Right renal pelvis (tissue), 4 donors: ENCODE measurements at regions not wholly inside any gene's neighbourhood (a gene's known extent, or its start where the extent isn't known, plus 50 kb on each side); places are given as distances from the start of the nearest gene placed in this dataset.

Experiments used
- DNase-seq, 4 donors: peaks; one replicate each; pipeline ENCODE4 v3.0.0-alpha.2; 2013; ENCODE audit warnings: low read depth in 4 of 4, low spot score in 3 of 4, missing footprints in 1 of 4

DNA sequence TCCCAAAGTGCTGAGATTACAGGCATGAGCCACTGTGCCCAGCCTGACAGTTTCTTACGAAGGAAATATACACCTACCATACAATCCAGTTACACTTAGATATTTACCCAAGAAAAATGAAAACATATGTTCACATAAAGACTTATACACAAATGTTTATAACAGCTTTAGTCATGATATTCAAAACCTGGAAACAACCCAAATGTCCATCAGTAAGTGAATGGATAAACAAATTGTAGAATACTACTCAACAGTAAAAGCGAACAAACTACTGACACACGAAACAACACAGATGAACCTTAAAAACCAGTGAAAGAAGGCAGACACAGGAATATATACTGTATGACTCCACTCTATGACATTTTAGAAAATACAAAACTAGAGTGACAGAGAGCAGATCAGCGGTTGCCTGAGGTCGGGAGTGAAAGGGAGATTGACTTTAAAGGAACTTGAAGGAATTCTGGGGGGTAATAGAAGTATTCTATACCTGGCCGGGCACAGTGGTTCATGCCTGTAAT is 83.6 kb downstream of the SPRING1 start:
- no peak for DNase-seq

GRCh38 chr12:116651089-116651488 is 86.8 kb downstream of the SPRING1 start:
- no peak for DNase-seq

GRCh38 chr12:116650585-116651087 is 87.2 kb downstream of the SPRING1 start:
- no peak for DNase-seq

- DNase-seq: no peak
Measured at GRCh38 chr12:116650062-116650461, 87.8 kb downstream of the SPRING1 start.

DNA sequence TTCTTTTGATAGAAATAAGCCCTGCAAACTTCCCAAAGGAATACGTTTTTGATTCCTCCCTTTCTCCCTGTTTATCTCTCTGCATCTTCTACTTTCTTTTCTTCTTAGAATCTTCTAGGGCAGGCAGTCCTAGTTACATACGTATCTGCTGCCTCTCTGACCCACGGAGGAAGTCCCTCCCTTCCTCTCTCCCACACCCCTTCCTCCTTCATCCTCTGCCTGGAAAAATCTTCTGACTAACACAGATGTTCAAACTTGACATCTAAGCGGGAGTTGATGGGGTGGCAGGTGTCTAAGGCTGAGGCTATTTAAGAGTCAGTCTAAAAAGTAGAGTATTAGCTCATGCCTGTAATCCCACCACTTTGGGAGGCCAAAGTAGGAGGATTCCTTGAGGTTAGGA is 88.6 kb downstream of the MAP1LC3B2 start:
- no peak for DNase-seq

DNA sequence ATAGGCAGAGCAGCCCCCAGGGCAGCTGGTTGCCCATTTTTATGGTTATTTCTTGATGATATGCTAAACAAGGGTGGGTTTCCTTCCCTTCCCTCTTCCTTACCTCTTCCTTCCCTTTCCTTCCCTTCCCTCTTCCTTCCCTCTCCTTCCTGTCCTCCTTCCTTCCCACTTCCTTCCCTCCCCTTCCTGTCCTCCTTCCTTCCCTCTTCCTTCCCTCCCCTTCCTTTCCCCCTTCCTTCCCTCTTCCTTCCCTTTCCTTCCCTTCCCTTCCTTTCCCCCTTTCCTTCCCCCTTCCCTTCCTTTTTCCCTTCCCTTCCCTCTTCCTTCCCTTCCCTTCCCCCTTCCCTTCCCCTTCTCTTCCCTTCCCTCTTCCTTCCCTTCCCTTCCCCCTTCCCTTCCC is 87.7 kb downstream of the MAP1LC3B2 start:
- no peak for DNase-seq

DNA sequence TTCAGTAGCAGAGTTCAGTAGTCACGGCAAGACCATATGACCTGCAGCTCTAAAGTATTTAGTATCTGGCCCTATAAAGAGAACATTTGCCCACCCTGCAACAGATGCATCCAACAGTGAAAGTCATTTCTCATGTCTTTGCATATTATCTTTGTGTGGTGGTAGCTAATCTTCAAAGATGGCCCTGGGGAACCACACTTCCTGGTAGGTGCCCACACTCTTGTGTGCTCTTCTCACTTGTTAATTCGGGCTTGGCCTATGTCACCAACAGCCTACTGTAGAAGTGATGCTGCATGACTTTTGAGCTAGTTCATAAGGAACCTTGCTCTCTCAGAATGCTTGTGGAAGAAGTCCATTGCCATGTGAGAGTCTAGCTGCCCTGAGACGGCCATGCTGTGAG is 85.6 kb downstream of the MAP1LC3B2 start:
- DNase-seq: no peak

DNA sequence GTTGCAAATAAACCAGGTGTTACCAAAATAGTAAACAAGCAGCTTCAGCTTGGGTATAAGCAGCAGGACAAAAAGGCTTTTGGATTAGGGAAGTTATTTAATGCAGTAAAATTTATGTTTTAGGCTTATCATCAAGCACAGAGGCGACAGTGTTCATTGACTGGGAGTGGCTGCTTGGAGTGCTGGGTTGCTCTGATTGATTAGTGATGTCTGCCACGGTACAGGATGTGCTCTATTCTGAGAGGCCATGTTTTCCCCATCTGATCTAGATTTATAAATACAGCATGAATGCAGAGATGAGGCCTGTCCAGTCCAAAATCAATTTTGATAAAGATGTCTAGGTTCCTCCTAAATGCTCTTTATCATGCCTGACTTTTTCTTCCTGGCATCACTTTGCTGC is 83.5 kb downstream of the MAP1LC3B2 start:
- no peak for DNase-seq

DNA sequence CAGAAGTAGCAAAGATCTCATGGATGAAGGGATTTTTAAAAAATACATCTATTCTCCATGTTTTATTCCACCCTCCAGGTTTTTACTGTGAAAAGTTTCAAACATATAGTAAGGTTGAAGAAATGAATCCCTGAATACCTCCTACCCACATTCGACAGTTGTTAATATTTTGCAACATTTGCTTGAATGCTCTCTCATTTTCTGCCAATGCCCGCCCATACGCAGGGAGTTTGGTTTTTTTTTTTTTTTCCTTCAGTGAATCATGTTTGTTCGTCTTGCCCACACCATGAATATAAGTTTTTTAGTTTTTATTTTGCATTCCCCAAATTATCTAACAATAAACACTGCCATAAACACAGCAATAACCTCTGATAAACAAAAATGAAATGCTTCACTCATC is 82.9 kb downstream of the MAP1LC3B2 start:
- DNase-seq: no peak

- no peak for DNase-seq
Measured at GRCh38 chr12:116640281-116640680, 81.1 kb downstream of the MAP1LC3B2 start.

DNA sequence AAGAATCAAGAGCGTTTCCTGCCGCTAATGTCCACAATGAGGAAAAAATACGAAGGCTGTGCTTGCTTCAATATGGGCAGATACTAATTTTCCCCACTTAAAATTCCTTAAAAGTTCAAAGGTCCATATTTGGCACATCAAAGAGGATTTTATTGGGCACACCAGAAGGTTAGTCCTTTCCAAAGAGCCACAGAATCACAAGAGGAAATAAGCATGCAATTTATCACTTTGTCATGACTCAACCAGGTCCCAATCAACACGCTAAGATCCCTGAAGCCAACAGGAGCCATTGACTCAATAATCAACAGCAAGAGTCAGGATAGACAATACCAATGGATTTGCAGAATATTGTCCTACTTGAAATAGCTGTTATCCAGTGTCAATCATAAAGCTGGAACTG is 80.6 kb downstream of the MAP1LC3B2 start:
- no peak for DNase-seq

DNA sequence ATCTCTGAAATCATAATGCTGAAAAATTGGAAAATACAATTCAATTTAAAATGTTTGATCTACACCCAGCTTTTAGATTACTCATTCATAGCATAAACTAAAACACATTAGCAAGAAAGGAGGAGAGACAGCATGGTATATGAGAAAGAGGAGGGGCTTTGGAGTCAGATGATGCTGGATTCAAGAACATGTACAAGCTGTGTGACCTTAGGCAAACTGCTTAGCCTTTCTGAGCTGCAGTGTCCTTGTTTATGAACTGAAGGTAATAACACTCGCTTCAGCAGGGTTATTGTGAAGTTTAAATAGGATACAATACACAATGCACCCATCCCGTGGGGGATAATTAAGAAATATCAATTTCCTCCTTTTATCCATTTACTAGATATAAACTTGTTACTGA is 79.2 kb downstream of the MAP1LC3B2 start:
- no peak for DNase-seq

- DNase-seq: no peak
Measured at GRCh38 chr12:116637589-116638150, 78.5 kb downstream of the MAP1LC3B2 start.

GRCh38 chr12:116636608-116637519 is 77.7 kb downstream of the MAP1LC3B2 start:
- DNase-seq: no peak

GRCh38 chr12:116635487-116635886 is 76.3 kb downstream of the MAP1LC3B2 start:
- DNase-seq: no peak

DNA sequence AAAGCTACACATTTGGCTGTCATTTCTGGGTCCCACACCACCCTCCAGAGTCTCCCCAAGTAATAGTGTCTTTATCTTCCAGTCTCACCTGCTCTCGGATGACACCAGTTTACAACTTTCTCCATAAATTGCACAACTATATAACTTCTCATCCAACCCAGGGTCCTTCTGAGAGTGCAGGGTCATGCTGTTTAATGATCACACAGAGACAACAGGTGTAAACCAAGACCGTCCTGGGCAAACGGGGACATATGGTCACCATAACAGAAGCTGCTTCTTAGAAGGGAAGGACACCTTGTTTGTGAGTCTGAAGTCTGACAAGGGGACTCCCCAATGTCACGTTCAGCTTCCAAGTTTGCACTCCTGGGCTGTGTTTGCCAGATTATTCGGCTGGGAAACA is 74.3 kb downstream of the MAP1LC3B2 start:
- no peak for DNase-seq

DNA sequence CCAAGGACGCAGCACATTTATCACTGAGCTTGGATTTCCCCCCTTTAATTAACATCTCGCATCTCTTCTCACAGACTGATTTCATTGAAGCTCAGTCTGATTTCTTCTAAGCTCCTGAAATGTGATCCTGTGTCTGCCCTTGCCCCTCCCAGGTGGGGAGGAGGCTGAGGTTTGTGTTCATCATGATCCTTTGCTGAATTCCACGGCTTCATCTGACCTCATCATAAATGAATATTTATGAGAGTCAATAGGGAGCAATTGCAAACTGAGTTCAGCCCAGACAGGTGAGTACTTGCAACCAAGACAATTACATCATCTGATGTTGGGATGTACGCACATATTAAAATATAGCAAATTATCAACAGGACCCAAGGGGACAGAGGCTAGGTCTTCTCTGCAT is 72.4 kb downstream of the MAP1LC3B2 start:
- peak in 1 of 4 donors; percentile 8 for DNase-seq

- no peak for DNase-seq
Measured at GRCh38 chr12:116630762-116631161, 71.6 kb downstream of the MAP1LC3B2 start.

GRCh38 chr12:116629480-116629879 is 70.3 kb downstream of the MAP1LC3B2 start:
- DNase-seq: no peak

DNA sequence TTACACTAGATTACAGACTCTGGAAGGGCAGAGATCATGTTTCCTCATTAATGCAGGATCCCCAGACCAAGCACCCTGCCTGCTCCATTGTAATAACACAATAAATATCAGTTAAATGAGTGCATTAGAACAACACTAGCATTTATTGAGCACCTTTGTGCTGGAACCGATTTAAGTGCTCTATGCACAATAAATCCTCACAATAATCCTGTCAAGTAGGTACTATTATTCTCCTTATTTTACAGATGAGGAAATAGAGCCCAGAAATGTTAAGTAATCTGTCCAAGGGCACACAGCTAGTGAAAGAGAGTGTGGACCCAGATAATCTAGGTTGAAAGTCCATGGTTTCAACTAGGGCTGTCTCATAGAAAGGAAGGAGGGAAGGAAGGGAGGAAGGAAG is 69.8 kb downstream of the MAP1LC3B2 start:
- DNase-seq: no peak

DNA sequence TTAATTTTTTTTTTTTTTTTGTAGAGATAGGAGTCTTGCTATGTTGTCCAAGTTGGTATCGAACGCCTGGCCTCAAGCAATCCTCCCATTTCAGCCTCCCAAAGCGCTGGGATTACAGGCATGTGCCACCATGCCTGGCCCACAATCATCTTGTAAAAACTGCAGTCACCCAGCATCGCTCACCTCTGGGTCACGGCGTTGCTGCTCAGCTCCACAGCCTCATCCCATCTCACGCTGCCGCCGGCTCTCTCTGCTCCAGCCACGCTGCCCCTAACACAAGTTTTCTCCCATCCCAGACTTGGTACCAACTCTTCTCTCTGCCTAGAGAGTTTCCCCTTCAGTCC is 69.2 kb downstream of the MAP1LC3B2 start:
- DNase-seq: no peak
